Glutamatergic neuron (in vitro differentiated cells): ENCODE measurements at regions not wholly inside any gene's neighbourhood (a gene's known extent, or its start where the extent isn't known, plus 50 kb on each side); places are given as distances from the start of the nearest gene placed in this dataset.

Experiments used
- DNase-seq: peaks from one replicate; pipeline ENCODE4 v3.0.0; 2022
- H3K27ac Mint-ChIP-seq: one replicate; pipeline ENCODE4 v1.8.0; 2020; ENCODE audit warnings: mild to moderate bottlenecking, mixed read lengths, inconsistent platforms; ENCODE audit not compliant: unreplicated experiment
- H3K27me3 Mint-ChIP-seq: one replicate; pipeline ENCODE4 v1.8.0; 2020; ENCODE audit warnings: mild to moderate bottlenecking, moderate library complexity, mixed read lengths, inconsistent platforms; ENCODE audit not compliant: unreplicated experiment
- H3K36me3 Mint-ChIP-seq: one replicate; pipeline ENCODE4 v1.8.0; 2020; ENCODE audit warnings: mild to moderate bottlenecking, mixed read lengths, inconsistent platforms; ENCODE audit not compliant: unreplicated experiment
- H3K4me1 Mint-ChIP-seq: one replicate; pipeline ENCODE4 v1.8.0; 2020; ENCODE audit warnings: mild to moderate bottlenecking, low read depth, mixed read lengths, inconsistent platforms; ENCODE audit not compliant: unreplicated experiment
- H3K4me3 Mint-ChIP-seq: one replicate; pipeline ENCODE4 v1.8.0; 2020; ENCODE audit warnings: mild to moderate bottlenecking, mixed read lengths, inconsistent platforms; ENCODE audit not compliant: unreplicated experiment
- H3K9me3 Mint-ChIP-seq: one replicate; pipeline ENCODE4 v1.8.0; 2020; ENCODE audit warnings: mild to moderate bottlenecking, moderate library complexity, mixed read lengths, inconsistent platforms; ENCODE audit not compliant: unreplicated experiment
- CTCF ChIP-seq: fragments of 200-600 bp; sonication (generic); IDR thresholded peaks from one replicate; pipeline ENCODE4 v1.5.0; 2021; ENCODE audit not compliant: partially characterized antibody, unreplicated experiment

GRCh38 chr7:109527833-109528232 is 958.2 kb downstream of the DNAJB9 start:
- Mint-ChIP-seq H3K9me3 (no peaks in the 10 kb centered on the region), H3K27ac (no peak overlapping the region), H3K4me3 (no peak overlapping the region), H3K27me3 (no peaks in the 10 kb centered on the region), H3K36me3 (no peaks in the 10 kb centered on the region), H3K4me1 (peaks cover 1% of the 10 kb centered on the region)
- TF ChIP-seq CTCF, result no peak
- no peak for DNase-seq

- no peaks in the 10 kb centered on the region for H3K36me3 Mint-ChIP-seq
- no peak for DNase-seq
- no peaks in the 10 kb centered on the region for H3K9me3 Mint-ChIP-seq
- TF ChIP-seq CTCF, result no peak
- no peak overlapping the region for H3K4me3 Mint-ChIP-seq
- peaks cover 1% of the 10 kb centered on the region for H3K4me1 Mint-ChIP-seq
- no peaks in the 10 kb centered on the region for H3K27me3 Mint-ChIP-seq
- H3K27ac Mint-ChIP-seq, result no peak overlapping the region
These were observed 960.0 kb downstream of the DNAJB9 start for GRCh38 chr7:109529712-109530111.

GRCh38 chr7:109532262-109532992 is 962.8 kb downstream of the DNAJB9 start:
- H3K4me1 Mint-ChIP-seq, result peaks cover 1% of the 10 kb centered on the region

GRCh38 chr7:109545686-109546085 is 976.0 kb downstream of the DNAJB9 start:
- DNase-seq, result no peak
- Mint-ChIP-seq H3K27ac (no peak overlapping the region), H3K9me3 (no peaks in the 10 kb centered on the region), H3K4me3 (no peak overlapping the region), H3K4me1 (peaks cover 4% of the 10 kb centered on the region), H3K36me3 (no peaks in the 10 kb centered on the region), H3K27me3 (no peaks in the 10 kb centered on the region)
- TF ChIP-seq CTCF, result no peak

More at GRCh38 chr7:109532262-109532992, 962.8 kb downstream of the DNAJB9 start:
- no peak for TF ChIP-seq CTCF
- Mint-ChIP-seq H3K36me3 (no peaks in the 10 kb centered on the region), H3K9me3 (no peaks in the 10 kb centered on the region), H3K27me3 (no peaks in the 10 kb centered on the region), H3K27ac (no peak overlapping the region), H3K4me3 (no peak overlapping the region)
- DNase-seq, result no peak

GRCh38 chr7:109549471-109550193 is 980.0 kb downstream of the DNAJB9 start:
- no peaks in the 10 kb centered on the region for H3K9me3 Mint-ChIP-seq
- H3K27ac Mint-ChIP-seq, result no peak overlapping the region
- TF ChIP-seq CTCF, result no peak

More at GRCh38 chr7:109549471-109550193, 980.0 kb downstream of the DNAJB9 start:
- H3K36me3 Mint-ChIP-seq, result peaks cover 4% of the 10 kb centered on the region
- DNase-seq, result no peak
- H3K4me3 Mint-ChIP-seq, result no peak overlapping the region
- peaks cover 4% of the 10 kb centered on the region for H3K4me1 Mint-ChIP-seq
- H3K27me3 Mint-ChIP-seq, result no peaks in the 10 kb centered on the region
